GM23338 (cell line): ENCODE measurements at regions not wholly inside any gene's neighbourhood (a gene's known extent, or its start where the extent isn't known, plus 50 kb on each side); places are given as distances from the start of the nearest gene placed in this dataset.

Experiments
- CTCF ChIP-seq, 2 experiments: fragments of 200-600 bp in 1 of 2; sonication (generic) in 1 of 2; conservative IDR thresholded peaks; 2 replicates each; pipeline versions ENCODE4 v1.5.1 to v1.6.1; 2016 to 2017; ENCODE audit warnings: antibody characterized with exemption in 2 of 2, low read depth in 2 of 2, mild to moderate bottlenecking in 2 of 2, moderate library complexity in 1 of 2
- EZH2 ChIP-seq: fragments of 200-600 bp; sonication (generic); IDR thresholded peaks from one replicate; pipeline ENCODE4 v1.8.0; 2017; ENCODE audit warnings: antibody characterized with exemption, mild to moderate bottlenecking, low read depth; ENCODE audit not compliant: unreplicated experiment
- EZH2phosphoT487 ChIP-seq: fragments of 200-600 bp; sonication (generic); IDR thresholded peaks from one replicate; pipeline ENCODE4 v1.8.1; 2018; ENCODE audit warnings: antibody characterized with exemption; ENCODE audit not compliant: unreplicated experiment
- NANOG ChIP-seq: IDR thresholded peaks from 2 replicates; pipeline ENCODE4 v1.6.1; 2016; ENCODE audit warnings: antibody characterized with exemption, borderline replicate concordance
- POLR2AphosphoS5 ChIP-seq: IDR thresholded peaks from 2 replicates; pipeline ENCODE4 v1.6.1; 2016; ENCODE audit warnings: antibody characterized with exemption, low read depth
- REST ChIP-seq: IDR thresholded peaks from one replicate; pipeline ENCODE4 v1.6.1; 2018; ENCODE audit warnings: antibody characterized with exemption; ENCODE audit not compliant: unreplicated experiment
- STAT1 ChIP-seq: IDR thresholded peaks from one replicate; pipeline ENCODE4 v1.6.1; 2016; ENCODE audit warnings: antibody characterized with exemption; ENCODE audit not compliant: unreplicated experiment
- ZNF331 ChIP-seq: fragments of 250-450 bp; sonication (Bioruptor Pico); IDR thresholded peaks from 2 replicates; pipeline ENCODE4 v1.5.0; 2020; ENCODE audit warnings: low read depth, mild to moderate bottlenecking, moderate library complexity

- TF ChIP-seq CTCF (conservative IDR thresholded peaks at IDR 0.05; ENCODE audit: low read depth in 2 of 2) (no peak), POLR2AphosphoS5 (no peak), EZH2 (no peak), NANOG (no peak), EZH2phosphoT487 (no peak), STAT1 (no peak), ZNF331 (CRISPR knock-in tag) (no peak), REST (no peak)
Observed at GRCh38 chr7:112640685-112641084, 149.5 kb downstream of the TMEM168 start.
